ENCODE measurements at regions not wholly inside any gene's neighbourhood (a gene's known extent, or its start where the extent isn't known, plus 50 kb on each side); places are given as distances from the start of the nearest gene placed in this dataset.

DNA sequence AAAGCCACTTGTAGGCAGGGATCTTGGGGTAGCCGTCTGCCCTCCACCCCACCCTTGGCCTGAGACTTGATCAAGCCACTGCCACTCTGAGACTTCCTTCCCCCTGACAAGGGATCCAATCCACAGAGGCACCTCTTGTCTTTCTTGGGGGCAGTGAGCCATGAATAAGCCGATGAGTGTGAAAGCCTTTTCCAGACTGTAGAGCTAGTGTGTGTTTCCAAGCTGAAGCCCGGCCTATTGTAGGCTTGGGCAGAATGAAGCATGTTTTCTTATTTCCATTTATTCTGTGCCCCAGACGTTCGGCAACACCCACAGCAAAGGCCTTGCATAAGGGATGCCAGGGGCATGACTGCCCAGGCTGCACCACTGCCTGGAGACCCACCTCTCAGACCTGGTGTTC is 991.6 kb downstream of the BCL11B start:
- no peaks in the 10 kb centered on the region for H3K36me3 ChIP-seq (replicated peaks; ENCODE audit: insufficient read depth, low read depth)
- no peak overlapping the region for H3K4me2 ChIP-seq
- no peaks in the 10 kb centered on the region for H3K9me3 ChIP-seq (ENCODE audit: low read depth)
- H3K27me3 ChIP-seq = no peaks in the 10 kb centered on the region
- H3K27ac ChIP-seq = no peak overlapping the region
- H4K20me1 ChIP-seq (ENCODE audit: insufficient read depth, poor library complexity, severe bottlenecking) = no peaks in the 10 kb centered on the region
- no peak for DNase-seq (ENCODE audit: low spot score)
- H3K79me2 ChIP-seq = no peaks in the 10 kb centered on the region
- H3K9me2 ChIP-seq (replicated peaks; ENCODE audit: insufficient read depth) = no peaks in the 10 kb centered on the region
- no peak overlapping the region for H2AFZ ChIP-seq
- no peaks in the 10 kb centered on the region for H3K4me1 ChIP-seq (ENCODE audit: insufficient read depth)
- TF ChIP-seq, protein P1, sequence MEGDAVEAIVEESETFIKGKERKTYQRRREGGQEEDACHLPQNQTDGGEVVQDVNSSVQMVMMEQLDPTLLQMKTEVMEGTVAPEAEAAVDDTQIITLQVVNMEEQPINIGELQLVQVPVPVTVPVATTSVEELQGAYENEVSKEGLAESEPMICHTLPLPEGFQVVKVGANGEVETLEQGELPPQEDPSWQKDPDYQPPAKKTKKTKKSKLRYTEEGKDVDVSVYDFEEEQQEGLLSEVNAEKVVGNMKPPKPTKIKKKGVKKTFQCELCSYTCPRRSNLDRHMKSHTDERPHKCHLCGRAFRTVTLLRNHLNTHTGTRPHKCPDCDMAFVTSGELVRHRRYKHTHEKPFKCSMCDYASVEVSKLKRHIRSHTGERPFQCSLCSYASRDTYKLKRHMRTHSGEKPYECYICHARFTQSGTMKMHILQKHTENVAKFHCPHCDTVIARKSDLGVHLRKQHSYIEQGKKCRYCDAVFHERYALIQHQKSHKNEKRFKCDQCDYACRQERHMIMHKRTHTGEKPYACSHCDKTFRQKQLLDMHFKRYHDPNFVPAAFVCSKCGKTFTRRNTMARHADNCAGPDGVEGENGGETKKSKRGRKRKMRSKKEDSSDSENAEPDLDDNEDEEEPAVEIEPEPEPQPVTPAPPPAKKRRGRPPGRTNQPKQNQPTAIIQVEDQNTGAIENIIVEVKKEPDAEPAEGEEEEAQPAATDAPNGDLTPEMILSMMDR (IDR thresholded peaks at IDR 0.05; ENCODE audit: poor library complexity) = no peak
- no peak for TF ChIP-seq EZH2 (IDR thresholded peaks at IDR 0.05; ENCODE audit: borderline replicate concordance)
- TF ChIP-seq EZH2phosphoT487 (IDR thresholded peaks at IDR 0.05; ENCODE audit: low read depth, severe bottlenecking, unreplicated experiment) = no peak
- H3K4me3 ChIP-seq = no peak overlapping the region
- 93% methylated on average over 5 of the region's 5 CpGs for WGBS (ENCODE audit: low lambda C conversion rate, missing lambda C conversion rate)

DNA sequence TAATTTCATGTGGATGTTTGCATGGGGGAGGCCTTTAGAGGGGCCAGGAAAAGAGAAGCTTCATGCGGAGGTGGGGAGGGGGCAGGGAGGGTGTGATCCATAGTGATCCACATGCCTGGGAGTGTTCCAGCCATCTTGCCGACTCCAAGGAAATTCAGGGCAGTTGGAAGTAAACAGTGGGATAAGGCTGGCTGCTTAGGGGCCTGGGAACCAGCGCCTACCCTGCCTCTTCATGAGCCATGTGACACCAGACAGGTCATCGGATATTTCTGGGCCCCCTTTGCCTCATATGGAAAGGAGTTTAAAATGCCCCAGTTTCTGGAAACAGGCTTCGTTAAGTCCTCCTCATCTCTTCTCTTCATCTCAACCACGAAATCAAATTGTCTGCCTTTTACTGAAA is 983.2 kb downstream of the BCL11B start:
- Histone ChIP-seq H3K4me3 (no peak overlapping the region), H3K4me1 (ENCODE audit: insufficient read depth) (no peaks in the 10 kb centered on the region), H3K4me2 (no peak overlapping the region), H3K27me3 (no peaks in the 10 kb centered on the region), H4K20me1 (ENCODE audit: insufficient read depth, poor library complexity, severe bottlenecking) (no peaks in the 10 kb centered on the region), H3K36me3 (replicated peaks; ENCODE audit: insufficient read depth, low read depth) (no peaks in the 10 kb centered on the region), H3K27ac (no peak overlapping the region), H3K79me2 (no peaks in the 10 kb centered on the region), H3K9me3 (ENCODE audit: low read depth) (no peaks in the 10 kb centered on the region), H2AFZ (no peak overlapping the region), H3K9me2 (replicated peaks; ENCODE audit: insufficient read depth) (no peaks in the 10 kb centered on the region)
- DNase-seq (ENCODE audit: low spot score) = no peak
- no peak for TF ChIP-seq EZH2 (IDR thresholded peaks at IDR 0.05; ENCODE audit: borderline replicate concordance)
- no peak for TF ChIP-seq EZH2phosphoT487 (IDR thresholded peaks at IDR 0.05; ENCODE audit: low read depth, severe bottlenecking, unreplicated experiment)
- TF ChIP-seq, protein P1 (IDR thresholded peaks at IDR 0.05; ENCODE audit: poor library complexity) = no peak
- WGBS (ENCODE audit: low lambda C conversion rate, missing lambda C conversion rate) = 91% methylated on average over 6 of the region's 6 CpGs

DNA sequence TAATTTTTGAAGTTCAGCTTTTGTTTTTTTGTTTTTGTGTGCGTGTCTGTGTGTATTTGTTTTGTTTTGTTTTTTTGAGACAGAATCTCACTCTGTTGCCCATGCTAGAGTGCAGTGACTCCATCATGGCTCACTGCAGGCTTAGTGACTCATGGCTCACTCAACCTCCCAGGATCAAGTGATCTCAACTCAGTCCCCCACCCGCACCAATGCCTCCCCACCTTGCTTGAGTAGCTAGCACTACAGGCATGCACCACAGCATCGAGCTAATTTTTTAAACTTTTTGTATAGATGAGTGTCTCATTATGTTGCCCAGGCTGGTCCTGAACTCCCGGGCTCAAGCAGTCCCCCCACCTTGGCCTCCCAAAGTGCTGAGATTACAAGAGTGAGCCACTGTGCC is 981.4 kb downstream of the BCL11B start:
- Histone ChIP-seq H3K9me3 (ENCODE audit: low read depth) (no peaks in the 10 kb centered on the region), H3K9me2 (replicated peaks; ENCODE audit: insufficient read depth) (no peaks in the 10 kb centered on the region), H4K20me1 (ENCODE audit: insufficient read depth, poor library complexity, severe bottlenecking) (no peaks in the 10 kb centered on the region), H3K4me2 (no peak overlapping the region), H3K4me3 (no peak overlapping the region), H3K36me3 (replicated peaks; ENCODE audit: insufficient read depth, low read depth) (no peaks in the 10 kb centered on the region), H3K27me3 (no peaks in the 10 kb centered on the region), H2AFZ (no peak overlapping the region), H3K4me1 (ENCODE audit: insufficient read depth) (no peaks in the 10 kb centered on the region), H3K27ac (no peak overlapping the region), H3K79me2 (no peaks in the 10 kb centered on the region)
- 84% methylated on average over 4 of the region's 4 CpGs for WGBS (ENCODE audit: low lambda C conversion rate, missing lambda C conversion rate)
- TF ChIP-seq EZH2phosphoT487 (IDR thresholded peaks at IDR 0.05; ENCODE audit: low read depth, severe bottlenecking, unreplicated experiment) (no peak), EZH2 (IDR thresholded peaks at IDR 0.05; ENCODE audit: borderline replicate concordance) (no peak)
- TF ChIP-seq, protein P1 (IDR thresholded peaks at IDR 0.05; ENCODE audit: poor library complexity) = no peak
- DNase-seq (ENCODE audit: low spot score) = no peak

DNA sequence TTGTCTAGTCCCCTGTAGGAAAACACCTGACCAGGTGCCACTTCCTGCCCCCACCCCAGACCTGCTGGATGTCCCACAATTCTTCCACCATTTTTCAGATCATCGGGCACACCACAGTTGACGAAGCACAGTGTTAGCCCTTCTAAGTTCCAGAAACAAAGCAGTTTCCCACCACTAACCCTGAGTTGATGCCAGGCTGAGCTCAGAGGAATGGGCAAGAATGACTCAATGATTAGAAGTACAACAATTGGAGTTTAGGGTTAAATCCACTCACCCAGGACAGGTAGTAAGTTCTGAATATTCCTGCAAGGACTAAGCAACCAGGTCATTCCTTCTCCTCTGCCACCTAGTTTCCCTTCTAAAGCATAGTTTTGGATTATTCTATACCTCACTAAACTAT is 979.8 kb downstream of the BCL11B start:
- Histone ChIP-seq H3K9me2 (replicated peaks; ENCODE audit: insufficient read depth) (no peaks in the 10 kb centered on the region), H3K4me3 (no peak overlapping the region), H2AFZ (no peak overlapping the region), H3K4me2 (no peak overlapping the region), H4K20me1 (ENCODE audit: insufficient read depth, poor library complexity, severe bottlenecking) (no peaks in the 10 kb centered on the region), H3K27ac (no peak overlapping the region), H3K79me2 (no peaks in the 10 kb centered on the region), H3K36me3 (replicated peaks; ENCODE audit: insufficient read depth, low read depth) (no peaks in the 10 kb centered on the region), H3K4me1 (ENCODE audit: insufficient read depth) (no peaks in the 10 kb centered on the region), H3K27me3 (no peaks in the 10 kb centered on the region), H3K9me3 (ENCODE audit: low read depth) (no peaks in the 10 kb centered on the region)
- DNase-seq (ENCODE audit: low spot score) = no peak
- 98% methylated on average over 2 of the region's 2 CpGs for WGBS (ENCODE audit: low lambda C conversion rate, missing lambda C conversion rate)
- TF ChIP-seq, protein P1 (IDR thresholded peaks at IDR 0.05; ENCODE audit: poor library complexity) = no peak
- TF ChIP-seq EZH2phosphoT487 (IDR thresholded peaks at IDR 0.05; ENCODE audit: low read depth, severe bottlenecking, unreplicated experiment) = no peak
- no peak for TF ChIP-seq EZH2 (IDR thresholded peaks at IDR 0.05; ENCODE audit: borderline replicate concordance)
